ENCODE measurements at regions not wholly inside any gene's neighbourhood (a gene's known extent, or its start where the extent isn't known, plus 50 kb on each side); places are given as distances from the start of the nearest gene placed in this dataset.

- no peak for TF ChIP-seq POLR2A (IDR thresholded peaks at IDR 0.05)
- TF ChIP-seq CTCF (IDR thresholded peaks at IDR 0.05) = no peak
- TF ChIP-seq EP300 (IDR thresholded peaks at IDR 0.05) = no peak
Observed at GRCh38 chr6:163950159-163950558, 535.6 kb downstream of the QKI start.
